Endothelial cell of umbilical vein (primary cell): ENCODE measurements at regions not wholly inside any gene's neighbourhood (a gene's known extent, or its start where the extent isn't known, plus 50 kb on each side); places are given as distances from the start of the nearest gene placed in this dataset.
"Not testable (repeated sequence)": the region's sequence is repeated elsewhere in the genome, so short reads cannot be mapped to it uniquely, and the experiment has no call there.

Experiments used
- CTCF ChIP-seq, 2 donors: IDR thresholded peaks; 1 replicate in 1 of 2; 2 replicates in 1 of 2; pipeline ENCODE4 v1.5.1; 2011; ENCODE audit warnings: low read length in 2 of 2, mild to moderate bottlenecking in 2 of 2, moderate library complexity in 2 of 2, control low read depth in 1 of 2, inconsistent platforms in 1 of 2, low read depth in 1 of 2; ENCODE audit not compliant: insufficient read depth in 1 of 2; ENCODE audit errors: extremely low read depth in 1 of 2
- EZH2 ChIP-seq: IDR thresholded peaks from 2 replicates; pipeline ENCODE4 v1.6.1; 2012; ENCODE audit warnings: borderline replicate concordance, low read depth, mild to moderate bottlenecking, moderate library complexity, low read length, inconsistent platforms; ENCODE audit not compliant: severe bottlenecking
- GATA2 ChIP-seq: IDR thresholded peaks from 2 replicates; pipeline ENCODE4 v1.7.0; 2011; ENCODE audit warnings: low read depth, mild to moderate bottlenecking, moderate library complexity, mixed read lengths, low read length; ENCODE audit not compliant: insufficient read length, insufficient read depth
- JUN ChIP-seq: IDR thresholded peaks from 2 replicates; pipeline ENCODE4 v1.6.1; 2011; ENCODE audit warnings: borderline replicate concordance, low read depth; ENCODE audit not compliant: insufficient read length, insufficient read depth
- POLR2A ChIP-seq: IDR thresholded peaks from 2 replicates; pipeline ENCODE4 v1.6.1; 2012; ENCODE audit warnings: low read depth, mild to moderate bottlenecking, control low read depth, low read length
- POLR2AphosphoS5 ChIP-seq: IDR thresholded peaks from 2 replicates; pipeline ENCODE4 v1.6.1; 2012; ENCODE audit warnings: low read depth, mild to moderate bottlenecking, control low read depth, low read length, moderate library complexity; ENCODE audit not compliant: insufficient read depth

- not testable (repeated sequence) for TF ChIP-seq CTCF (IDR thresholded peaks at IDR 0.05; ENCODE audit: extremely low read depth in 1 of 2, insufficient read depth in 1 of 2, low read depth in 1 of 2, low read length in 2 of 2); POLR2A; EZH2; POLR2AphosphoS5; GATA2; JUN
Measured at GRCh38 chr9:67726213-67726988, 132.3 kb upstream of the ANKRD20A1 start.
